Parathyroid adenoma (tissue), 2 donors: ENCODE measurements at regions not wholly inside any gene's neighbourhood (a gene's known extent, or its start where the extent isn't known, plus 50 kb on each side); places are given as distances from the start of the nearest gene placed in this dataset.

Experiments
- H2AFZ ChIP-seq: fragments of 300-600 bp; sonication (generic); one replicate; pipeline ENCODE4 v1.7.0; 2017; ENCODE audit warnings: antibody characterized with exemption, mild to moderate bottlenecking
- H3K27ac ChIP-seq: fragments of 300-600 bp; sonication (generic); one replicate; pipeline ENCODE4 v1.7.0; 2017
- H3K27me3 ChIP-seq: fragments of 300-600 bp; sonication (generic); one replicate; pipeline ENCODE4 v1.7.0; 2017; ENCODE audit warnings: low read length; ENCODE audit not compliant: control insufficient read depth, insufficient read depth
- H3K36me3 ChIP-seq: fragments of 300-600 bp; sonication (generic); one replicate; pipeline ENCODE4 v1.7.0; 2017; ENCODE audit warnings: low read length; ENCODE audit not compliant: control insufficient read depth, insufficient read depth
- H3K4me1 ChIP-seq: fragments of 300-600 bp; sonication (generic); one replicate; pipeline ENCODE4 v1.7.0; 2017; ENCODE audit warnings: control low read depth
- H3K4me2 ChIP-seq: fragments of 300-600 bp; sonication (generic); one replicate; pipeline ENCODE4 v1.7.0; 2017; ENCODE audit warnings: low read length
- H3K4me3 ChIP-seq: fragments of 300-600 bp; sonication (generic); one replicate; pipeline ENCODE4 v1.7.0; 2017; ENCODE audit warnings: low read depth, low read length
- H3K79me2 ChIP-seq: fragments of 300-600 bp; sonication (generic); one replicate; pipeline ENCODE4 v1.7.0; 2017; ENCODE audit warnings: control low read depth
- H3K9ac ChIP-seq: fragments of 300-600 bp; sonication (generic); one replicate; pipeline ENCODE4 v1.7.0; 2017; ENCODE audit warnings: mild to moderate bottlenecking
- H3K9me3 ChIP-seq: fragments of 300-600 bp; sonication (generic); one replicate; pipeline ENCODE4 v1.7.0; 2017; ENCODE audit warnings: low read length; ENCODE audit not compliant: control insufficient read depth
- CTCF ChIP-seq: fragments of 300-600 bp; sonication (generic); IDR thresholded peaks from one replicate; pipeline ENCODE4 v1.7.0; 2017; ENCODE audit warnings: antibody characterized with exemption, mild to moderate bottlenecking
- donor health status: primary hyperparathyroidism.

GRCh38 chr18:46337271-46337670 lies 233.1 kb downstream of the HAUS1 start:
- Histone ChIP-seq H3K4me2 (peak overlapping the region; percentile 77), H2AFZ (no peak overlapping the region), H3K4me1 (peaks cover 54% of the 10 kb centered on the region), H3K36me3 (no peaks in the 10 kb centered on the region), H3K27me3 (no peaks in the 10 kb centered on the region), H3K27ac (no peak overlapping the region), H3K9me3 (no peaks in the 10 kb centered on the region), H3K79me2 (peaks cover 38% of the 10 kb centered on the region), H3K9ac (no peak overlapping the region), H3K4me3 (no peak overlapping the region)
- no peak for TF ChIP-seq CTCF

GRCh38 chr18:46338205-46338604 lies 234.0 kb downstream of the HAUS1 start:
- H3K4me2 ChIP-seq: no peak overlapping the region
- no peak overlapping the region for H2AFZ ChIP-seq
- H3K9ac ChIP-seq: no peak overlapping the region
- H3K79me2 ChIP-seq: peaks cover 45% of the 10 kb centered on the region
- no peaks in the 10 kb centered on the region for H3K27me3 ChIP-seq
- no peak for TF ChIP-seq CTCF
- no peak overlapping the region for H3K4me3 ChIP-seq
- no peaks in the 10 kb centered on the region for H3K9me3 ChIP-seq
- no peak overlapping the region for H3K27ac ChIP-seq
- no peaks in the 10 kb centered on the region for H3K36me3 ChIP-seq
- peaks cover 54% of the 10 kb centered on the region for H3K4me1 ChIP-seq

- Histone ChIP-seq H3K4me3 (no peak overlapping the region), H3K27ac (no peak overlapping the region), H3K36me3 (no peaks in the 10 kb centered on the region), H3K27me3 (no peaks in the 10 kb centered on the region), H3K4me1 (peaks cover 59% of the 10 kb centered on the region), H3K4me2 (no peak overlapping the region), H3K9me3 (no peaks in the 10 kb centered on the region), H3K79me2 (peaks cover 51% of the 10 kb centered on the region), H2AFZ (no peak overlapping the region), H3K9ac (no peak overlapping the region)
- no peak for TF ChIP-seq CTCF
Measured at GRCh38 chr18:46338766-46339165, 234.6 kb downstream of the HAUS1 start.

GRCh38 chr18:46340716-46341115 lies 236.5 kb downstream of the HAUS1 start:
- TF ChIP-seq CTCF: no peak

GRCh38 chr18:46341986-46342525 lies 237.9 kb downstream of the HAUS1 start:
- no peak overlapping the region for H3K9ac ChIP-seq
- H3K4me1 ChIP-seq: peaks cover 54% of the 10 kb centered on the region
- H3K27me3 ChIP-seq: no peaks in the 10 kb centered on the region
- H3K79me2 ChIP-seq: peaks cover 76% of the 10 kb centered on the region
- no peak for TF ChIP-seq CTCF
- H3K4me3 ChIP-seq: no peak overlapping the region
- no peak overlapping the region for H2AFZ ChIP-seq
- H3K27ac ChIP-seq: no peak overlapping the region
- H3K4me2 ChIP-seq: no peak overlapping the region
- H3K36me3 ChIP-seq: no peaks in the 10 kb centered on the region
- H3K9me3 ChIP-seq: no peaks in the 10 kb centered on the region

More at GRCh38 chr18:46340716-46341115, 236.5 kb downstream of the HAUS1 start:
- Histone ChIP-seq H3K9me3 (no peaks in the 10 kb centered on the region), H3K79me2 (peaks cover 70% of the 10 kb centered on the region), H3K9ac (no peak overlapping the region), H3K27ac (no peak overlapping the region), H3K4me1 (peaks cover 67% of the 10 kb centered on the region), H3K36me3 (no peaks in the 10 kb centered on the region), H3K4me3 (no peak overlapping the region), H3K4me2 (no peak overlapping the region), H2AFZ (no peak overlapping the region), H3K27me3 (no peaks in the 10 kb centered on the region)
